WTC11 (cell line): ENCODE measurements at regions not wholly inside any gene's neighbourhood (a gene's known extent, or its start where the extent isn't known, plus 50 kb on each side); places are given as distances from the start of the nearest gene placed in this dataset.

Experiments
- ATAC-seq: fragments of 200-7000 bp; cut with Tn5 transposase; 2 replicates; pipeline ENCODE4 v1.10.0; 2021; ENCODE audit warnings: mild to moderate bottlenecking, moderate library complexity
- CTCF ChIA-PET: fragments of 300-600 bp; sonication (Branson Sonifier 250); formaldehyde crosslinking; loops from one replicate; lab custom pipeline; 2021; ENCODE audit warnings: antibody characterized with exemption; lab: Charles Lee
- POLR2A ChIA-PET: fragments of 350-600 bp; sonication (Branson Sonifier 250); formaldehyde crosslinking; loops from one replicate; lab custom pipeline; 2021; ENCODE audit warnings: antibody characterized with exemption; lab: Charles Lee
- DNase-seq: peaks from one replicate; pipeline ENCODE4 v3.0.0; 2021; ENCODE audit warnings: low spot score
- H3K27ac Mint-ChIP-seq: 2 replicates; pipeline ENCODE4 v1.8.0; 2021; ENCODE audit warnings: mixed read lengths
- H3K27me3 Mint-ChIP-seq: 2 replicates; pipeline ENCODE4 v1.8.0; 2021; ENCODE audit warnings: low read depth, mild to moderate bottlenecking, moderate library complexity, mixed read lengths
- H3K36me3 Mint-ChIP-seq: 2 replicates; pipeline ENCODE4 v1.8.0; 2021; ENCODE audit warnings: mixed read lengths
- H3K4me1 Mint-ChIP-seq: 2 replicates; pipeline ENCODE4 v1.8.0; 2022; ENCODE audit warnings: mixed read lengths
- H3K4me3 Mint-ChIP-seq: 2 replicates; pipeline ENCODE4 v1.8.0; 2021; ENCODE audit warnings: mild to moderate bottlenecking, moderate library complexity, mixed read lengths
- H3K9me3 Mint-ChIP-seq: 2 replicates; pipeline ENCODE4 v1.8.0; 2021; ENCODE audit warnings: mixed read lengths
- AR ChIP-seq: fragments of 250-450 bp; sonication (Bioruptor Pico); IDR thresholded peaks from 2 replicates; pipeline ENCODE4 v1.9.0; 2021; ENCODE audit warnings: mild to moderate bottlenecking
- CREB1 ChIP-seq: sonication (generic); formaldehyde crosslinking; IDR thresholded peaks from 2 replicates; pipeline ENCODE4 v1.8.0; 2023; ENCODE audit warnings: mild to moderate bottlenecking, missing genetic modification reagents
- ELF4 ChIP-seq: sonication (generic); formaldehyde crosslinking; IDR thresholded peaks from 2 replicates; pipeline ENCODE4 v1.8.1; 2022; ENCODE audit warnings: low read depth, mild to moderate bottlenecking, moderate library complexity, missing genetic modification reagents
- ETV6 ChIP-seq: sonication (generic); formaldehyde crosslinking; IDR thresholded peaks from 2 replicates; pipeline ENCODE4 v1.8.1; 2022; ENCODE audit warnings: mild to moderate bottlenecking, missing genetic modification reagents
- FOXK1 ChIP-seq: sonication (generic); formaldehyde crosslinking; IDR thresholded peaks from 2 replicates; pipeline ENCODE4 v1.8.0; 2022; ENCODE audit warnings: mild to moderate bottlenecking, moderate library complexity, missing genetic modification reagents
- GRHL2 ChIP-seq: fragments of 250-450 bp; sonication (Bioruptor Pico); IDR thresholded peaks from 2 replicates; pipeline ENCODE4 v1.8.0; 2022; ENCODE audit warnings: mild to moderate bottlenecking, moderate library complexity; ENCODE audit not compliant: insufficient replicate concordance, severe bottlenecking
- JAZF1 ChIP-seq: fragments of 250-450 bp; sonication (Bioruptor Pico); IDR thresholded peaks from 2 replicates; pipeline ENCODE4 v1.9.0; 2021; ENCODE audit warnings: moderate library complexity, mild to moderate bottlenecking, inconsistent platforms
- MXD4 ChIP-seq: fragments of 250-450 bp; sonication (Bioruptor Pico); IDR thresholded peaks from 2 replicates; pipeline ENCODE4 v1.8.0; 2021; ENCODE audit warnings: mild to moderate bottlenecking, moderate library complexity, borderline replicate concordance
- NFATC4 ChIP-seq: fragments of 250-450 bp; sonication (Bioruptor Pico); IDR thresholded peaks from 2 replicates; pipeline ENCODE4 v1.9.0; 2021; ENCODE audit warnings: mild to moderate bottlenecking
- NR1H2 ChIP-seq: sonication (generic); formaldehyde crosslinking; IDR thresholded peaks from 2 replicates; pipeline ENCODE4 v1.9.0; 2021; ENCODE audit warnings: mild to moderate bottlenecking, moderate library complexity, missing genetic modification reagents
- RELA ChIP-seq: sonication (generic); formaldehyde crosslinking; IDR thresholded peaks from 2 replicates; pipeline ENCODE4 v1.8.1; 2022; ENCODE audit warnings: missing genetic modification reagents, mild to moderate bottlenecking, borderline replicate concordance
- USF2 ChIP-seq: sonication (generic); formaldehyde crosslinking; IDR thresholded peaks from 2 replicates; pipeline ENCODE4 v1.8.1; 2023; ENCODE audit warnings: mild to moderate bottlenecking, missing genetic modification reagents, moderate library complexity
- ZNF263 ChIP-seq: sonication (generic); formaldehyde crosslinking; IDR thresholded peaks from 2 replicates; pipeline ENCODE4 v1.8.1; 2022; ENCODE audit warnings: low read depth, mild to moderate bottlenecking, moderate library complexity, missing genetic modification reagents
- ZNF423 ChIP-seq: fragments of 250-450 bp; sonication (Bioruptor Pico); IDR thresholded peaks from 2 replicates; pipeline ENCODE4 v2.1.2; 2022; ENCODE audit warnings: mild to moderate bottlenecking, moderate library complexity
- ZSCAN18 ChIP-seq: fragments of 250-450 bp; sonication (Bioruptor Pico); IDR thresholded peaks from 2 replicates; pipeline ENCODE4 v2.1.2; 2022; ENCODE audit warnings: mild to moderate bottlenecking, moderate library complexity
- TF ChIP-seq, protein P1 (sequence below): sonication (generic); formaldehyde crosslinking; IDR thresholded peaks from 2 replicates; pipeline ENCODE4 v1.8.0; 2022; ENCODE audit warnings: mild to moderate bottlenecking, missing genetic modification reagents
- TF ChIP-seq, protein P2 (sequence below): sonication (generic); formaldehyde crosslinking; IDR thresholded peaks from 2 replicates; pipeline ENCODE4 v1.8.1; 2022; ENCODE audit warnings: low read depth, mild to moderate bottlenecking, moderate library complexity, missing genetic modification reagents, borderline replicate concordance
- TF ChIP-seq, protein P3 (sequence below): sonication (generic); formaldehyde crosslinking; IDR thresholded peaks from 2 replicates; pipeline ENCODE4 v1.8.0; 2022; ENCODE audit warnings: mild to moderate bottlenecking, missing genetic modification reagents

- POLR2A ChIA-PET, result no interaction called here
- CTCF ChIA-PET, result no interaction called here
- H3K4me3 Mint-ChIP-seq, result no peak overlapping the region
Measured at GRCh38 chrX:39497702-39498265, 600.0 kb downstream of the BCOR start.

GRCh38 chrX:39499996-39500395, 597.8 kb downstream of the BCOR start:
- H3K4me3 Mint-ChIP-seq, result no peak overlapping the region
- no peaks in the 10 kb centered on the region for H3K27me3 Mint-ChIP-seq
- ATAC-seq (no peak), DNase-seq (no peak)
- H3K4me1 Mint-ChIP-seq, result no peaks in the 10 kb centered on the region
- TF ChIP-seq GRHL2 (CRISPR knock-in tag), result no peak
- ChIA-PET POLR2A (no interaction called here), CTCF (no interaction called here)
- H3K36me3 Mint-ChIP-seq, result no peaks in the 10 kb centered on the region
- no peak overlapping the region for H3K27ac Mint-ChIP-seq
- 0 out of 2 replicates have a peak, but pooled peaks cover 4% of the 10 kb centered on the region for H3K9me3 Mint-ChIP-seq

More at GRCh38 chrX:39497702-39498265, 600.0 kb downstream of the BCOR start:
- no peaks in the 10 kb centered on the region for H3K4me1 Mint-ChIP-seq
- H3K27me3 Mint-ChIP-seq, result no peaks in the 10 kb centered on the region
- 0 out of 2 replicates have a peak, but pooled peaks cover 4% of the 10 kb centered on the region for H3K9me3 Mint-ChIP-seq
- H3K36me3 Mint-ChIP-seq, result no peaks in the 10 kb centered on the region
- ATAC-seq (no peak), DNase-seq (no peak)
- TF ChIP-seq ZSCAN18 (CRISPR knock-in tag) (no peak), FOXK1 (no peak)
- no peak overlapping the region for H3K27ac Mint-ChIP-seq

GRCh38 chrX:39501822-39502221, 595.9 kb downstream of the BCOR start:
- Mint-ChIP-seq H3K9me3 (0 out of 2 replicates have a peak, but pooled peaks cover 4% of the 10 kb centered on the region), H3K4me3 (no peak overlapping the region), H3K27ac (no peak overlapping the region), H3K36me3 (no peaks in the 10 kb centered on the region), H3K27me3 (no peaks in the 10 kb centered on the region), H3K4me1 (no peaks in the 10 kb centered on the region)
- no peak for DNase-seq
- POLR2A ChIA-PET, result no interaction called here
- CTCF ChIA-PET, result no interaction called here
- ATAC-seq, result no peak
- peak; percentile 67 for TF ChIP-seq USF2 (CRISPR knock-in tag)
- no peak for TF ChIP-seq FOXK1

- ChIA-PET POLR2A (no interaction called here), CTCF (no interaction called here)
- H3K27ac Mint-ChIP-seq, result no peak overlapping the region
- H3K9me3 Mint-ChIP-seq, result 0 out of 2 replicates have a peak, but pooled peaks cover 4% of the 10 kb centered on the region
- no peaks in the 10 kb centered on the region for H3K36me3 Mint-ChIP-seq
- no peaks in the 10 kb centered on the region for H3K4me1 Mint-ChIP-seq
- no peak overlapping the region for H3K4me3 Mint-ChIP-seq
- no peaks in the 10 kb centered on the region for H3K27me3 Mint-ChIP-seq
- DNase-seq (no peak), ATAC-seq (no peak)
- TF ChIP-seq ZNF263 (CRISPR knock-in tag) (no peak), NFATC4 (no peak), NR1H2 (no peak)
Measured at GRCh38 chrX:39502486-39502885, 595.3 kb downstream of the BCOR start.

- Mint-ChIP-seq H3K27ac (no peak overlapping the region), H3K36me3 (peaks cover under 1% of the 10 kb centered on the region; the same call in 1 of the 2 replicates), H3K9me3 (peaks cover 5% of the 10 kb centered on the region), H3K27me3 (peaks cover 1% of the 10 kb centered on the region; the same call in 1 of the 2 replicates), H3K4me1 (no peaks in the 10 kb centered on the region), H3K4me3 (no peak overlapping the region)
- ChIA-PET POLR2A (no interaction called here), CTCF (no interaction called here)
- no peak for ATAC-seq
- no peak for DNase-seq
- TF ChIP-seq ZNF423 (CRISPR knock-in tag) (no peak), ETV6 (CRISPR knock-in tag) (no peak), RELA (no peak), MXD4 (CRISPR knock-in tag) (no peak), AR (CRISPR knock-in tag) (no peak), CREB1 (CRISPR knock-in tag) (no peak), ELF4 (no peak), JAZF1 (CRISPR knock-in tag) (no peak)
- TF ChIP-seq, protein P1, sequence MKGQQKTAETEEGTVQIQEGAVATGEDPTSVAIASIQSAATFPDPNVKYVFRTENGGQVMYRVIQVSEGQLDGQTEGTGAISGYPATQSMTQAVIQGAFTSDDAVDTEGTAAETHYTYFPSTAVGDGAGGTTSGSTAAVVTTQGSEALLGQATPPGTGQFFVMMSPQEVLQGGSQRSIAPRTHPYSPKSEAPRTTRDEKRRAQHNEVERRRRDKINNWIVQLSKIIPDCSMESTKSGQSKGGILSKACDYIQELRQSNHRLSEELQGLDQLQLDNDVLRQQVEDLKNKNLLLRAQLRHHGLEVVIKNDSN (CRISPR knock-in tag), result no peak
- TF ChIP-seq, protein P2, sequence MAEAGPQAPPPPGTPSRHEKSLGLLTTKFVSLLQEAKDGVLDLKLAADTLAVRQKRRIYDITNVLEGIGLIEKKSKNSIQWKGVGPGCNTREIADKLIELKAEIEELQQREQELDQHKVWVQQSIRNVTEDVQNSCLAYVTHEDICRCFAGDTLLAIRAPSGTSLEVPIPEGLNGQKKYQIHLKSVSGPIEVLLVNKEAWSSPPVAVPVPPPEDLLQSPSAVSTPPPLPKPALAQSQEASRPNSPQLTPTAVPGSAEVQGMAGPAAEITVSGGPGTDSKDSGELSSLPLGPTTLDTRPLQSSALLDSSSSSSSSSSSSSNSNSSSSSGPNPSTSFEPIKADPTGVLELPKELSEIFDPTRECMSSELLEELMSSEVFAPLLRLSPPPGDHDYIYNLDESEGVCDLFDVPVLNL (CRISPR knock-in tag), result no peak
- TF ChIP-seq, protein P3, sequence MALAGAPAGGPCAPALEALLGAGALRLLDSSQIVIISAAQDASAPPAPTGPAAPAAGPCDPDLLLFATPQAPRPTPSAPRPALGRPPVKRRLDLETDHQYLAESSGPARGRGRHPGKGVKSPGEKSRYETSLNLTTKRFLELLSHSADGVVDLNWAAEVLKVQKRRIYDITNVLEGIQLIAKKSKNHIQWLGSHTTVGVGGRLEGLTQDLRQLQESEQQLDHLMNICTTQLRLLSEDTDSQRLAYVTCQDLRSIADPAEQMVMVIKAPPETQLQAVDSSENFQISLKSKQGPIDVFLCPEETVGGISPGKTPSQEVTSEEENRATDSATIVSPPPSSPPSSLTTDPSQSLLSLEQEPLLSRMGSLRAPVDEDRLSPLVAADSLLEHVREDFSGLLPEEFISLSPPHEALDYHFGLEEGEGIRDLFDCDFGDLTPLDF, result no peak
Measured at GRCh38 chrX:39504227-39504626, 593.5 kb downstream of the BCOR start.
